Mesodermal cell (in vitro differentiated cells): ENCODE measurements at regions not wholly inside any gene's neighbourhood (a gene's known extent, or its start where the extent isn't known, plus 50 kb on each side); places are given as distances from the start of the nearest gene placed in this dataset.

Source experiments
- H3K27ac ChIP-seq: 2 replicates; pipeline ENCODE4 v1.7.0; 2013; ENCODE audit warnings: mild to moderate bottlenecking, low read depth, low read length, moderate library complexity; ENCODE audit not compliant: severe bottlenecking
- H3K36me3 ChIP-seq: 2 replicates; pipeline ENCODE4 v1.7.1; 2013; ENCODE audit warnings: mild to moderate bottlenecking, low read length, moderate library complexity; ENCODE audit not compliant: control insufficient read depth, insufficient read depth
- H3K4me1 ChIP-seq: one replicate; pipeline ENCODE4 v1.7.1; 2013; ENCODE audit warnings: mild to moderate bottlenecking, low read length; ENCODE audit not compliant: insufficient read depth, control insufficient read depth, poor library complexity, severe bottlenecking
- H3K4me3 ChIP-seq: 2 replicates; pipeline ENCODE4 v1.7.0; 2013; ENCODE audit warnings: low read length, control low read depth, mild to moderate bottlenecking; ENCODE audit not compliant: insufficient read depth, poor library complexity, severe bottlenecking; ENCODE audit errors: extremely low read depth
- H3K9me3 ChIP-seq: 2 replicates; pipeline ENCODE4 v1.7.1; 2013; ENCODE audit warnings: mild to moderate bottlenecking, low read length, moderate library complexity; ENCODE audit not compliant: control insufficient read depth
- WGBS, 2 experiments: methylation state at CpG; one replicate each; pipeline ENCODE4 v1.1.5; 2013; ENCODE audit warnings: missing lambda C conversion rate in 2 of 2; ENCODE audit not compliant: insufficient coverage in 2 of 2; 5-methylcytosine and 5-hydroxymethylcytosine counted together

- H3K36me3 ChIP-seq, result no peaks in the 10 kb centered on the region
- no peak overlapping the region for H3K4me3 ChIP-seq
- WGBS, 2 experiments, result 81 to 92% methylated on average over 2 to 4 of the region's 4 CpGs
- no peak overlapping the region for H3K27ac ChIP-seq
- no peaks in the 10 kb centered on the region for H3K4me1 ChIP-seq
- H3K9me3 ChIP-seq, result no peaks in the 10 kb centered on the region
Observed at GRCh38 chr12:125271892-125272291, 206.7 kb downstream of the AACS start.

- no peaks in the 10 kb centered on the region for H3K4me1 ChIP-seq
- no peak overlapping the region for H3K27ac ChIP-seq
- 89 to 90% methylated on average over 7 to 11 of the region's 14 CpGs for WGBS, 2 experiments
Observed at GRCh38 chr12:125272383-125272933, 207.2 kb downstream of the AACS start.

DNA sequence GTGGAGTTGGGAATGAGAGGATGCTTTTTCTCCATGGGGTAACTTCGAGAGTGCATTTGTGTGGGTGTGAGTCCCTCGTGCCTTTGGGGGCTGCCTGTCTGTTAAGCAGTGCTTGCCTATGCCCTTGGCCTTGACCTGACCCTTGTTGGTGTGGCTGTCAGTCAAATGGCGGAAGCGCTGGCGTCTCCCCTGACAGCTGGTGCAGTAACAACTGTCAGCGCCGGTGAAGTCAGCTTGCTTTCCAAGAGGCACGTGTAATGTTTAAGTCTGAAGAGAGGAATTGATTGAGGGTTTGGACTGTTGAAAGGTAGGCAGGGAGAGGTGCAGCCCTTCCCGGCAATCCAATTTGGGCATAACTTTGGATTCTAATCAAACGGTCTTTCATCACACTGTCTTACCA, 211.3 kb downstream of the AACS start:
- WGBS, 2 experiments, result 88 to 92% methylated on average over 8 to 9 of the region's 10 CpGs
- H3K4me1 ChIP-seq, result no peaks in the 10 kb centered on the region
- H3K9me3 ChIP-seq, result no peaks in the 10 kb centered on the region
- no peaks in the 10 kb centered on the region for H3K36me3 ChIP-seq
- H3K27ac ChIP-seq, result no peak overlapping the region
- no peak overlapping the region for H3K4me3 ChIP-seq

More at GRCh38 chr12:125272383-125272933, 207.2 kb downstream of the AACS start:
- no peaks in the 10 kb centered on the region for H3K9me3 ChIP-seq
- no peak overlapping the region for H3K4me3 ChIP-seq
- H3K36me3 ChIP-seq, result no peaks in the 10 kb centered on the region

GRCh38 chr12:125280482-125281377, 215.5 kb downstream of the AACS start:
- H3K36me3 ChIP-seq, result no peaks in the 10 kb centered on the region
- H3K4me3 ChIP-seq, result no peak overlapping the region
- 6 to 27% methylated on average over 10 to 15 of the region's 20 CpGs for WGBS, 2 experiments
- no peaks in the 10 kb centered on the region for H3K4me1 ChIP-seq
- H3K9me3 ChIP-seq, result no peaks in the 10 kb centered on the region
- H3K27ac ChIP-seq, result no peak overlapping the region

- Histone ChIP-seq H3K4me1 (no peaks in the 10 kb centered on the region), H3K4me3 (no peak overlapping the region), H3K36me3 (no peaks in the 10 kb centered on the region), H3K9me3 (no peaks in the 10 kb centered on the region), H3K27ac (no peak overlapping the region)
- WGBS, 2 experiments, result 98 to 100% methylated on average over 3 to 6 of the region's 7 CpGs
Observed at GRCh38 chr12:125282921-125283320, 217.7 kb downstream of the AACS start.

- Histone ChIP-seq H3K4me3 (no peak overlapping the region), H3K27ac (no peak overlapping the region), H3K4me1 (no peaks in the 10 kb centered on the region), H3K36me3 (no peaks in the 10 kb centered on the region), H3K9me3 (no peaks in the 10 kb centered on the region)
- WGBS, 2 experiments, result 88 to 96% methylated on average over 3 to 7 of the region's 9 CpGs
Observed at GRCh38 chr12:125283521-125283920, 218.3 kb downstream of the AACS start.

GRCh38 chr12:125284087-125284486, 218.9 kb downstream of the AACS start:
- no peaks in the 10 kb centered on the region for H3K9me3 ChIP-seq
- H3K27ac ChIP-seq, result no peak overlapping the region
- no peaks in the 10 kb centered on the region for H3K4me1 ChIP-seq
- no peak overlapping the region for H3K4me3 ChIP-seq
- no peaks in the 10 kb centered on the region for H3K36me3 ChIP-seq
- WGBS, 2 experiments, result 98 to 100% methylated on average over 3 to 5 of the region's 5 CpGs

DNA sequence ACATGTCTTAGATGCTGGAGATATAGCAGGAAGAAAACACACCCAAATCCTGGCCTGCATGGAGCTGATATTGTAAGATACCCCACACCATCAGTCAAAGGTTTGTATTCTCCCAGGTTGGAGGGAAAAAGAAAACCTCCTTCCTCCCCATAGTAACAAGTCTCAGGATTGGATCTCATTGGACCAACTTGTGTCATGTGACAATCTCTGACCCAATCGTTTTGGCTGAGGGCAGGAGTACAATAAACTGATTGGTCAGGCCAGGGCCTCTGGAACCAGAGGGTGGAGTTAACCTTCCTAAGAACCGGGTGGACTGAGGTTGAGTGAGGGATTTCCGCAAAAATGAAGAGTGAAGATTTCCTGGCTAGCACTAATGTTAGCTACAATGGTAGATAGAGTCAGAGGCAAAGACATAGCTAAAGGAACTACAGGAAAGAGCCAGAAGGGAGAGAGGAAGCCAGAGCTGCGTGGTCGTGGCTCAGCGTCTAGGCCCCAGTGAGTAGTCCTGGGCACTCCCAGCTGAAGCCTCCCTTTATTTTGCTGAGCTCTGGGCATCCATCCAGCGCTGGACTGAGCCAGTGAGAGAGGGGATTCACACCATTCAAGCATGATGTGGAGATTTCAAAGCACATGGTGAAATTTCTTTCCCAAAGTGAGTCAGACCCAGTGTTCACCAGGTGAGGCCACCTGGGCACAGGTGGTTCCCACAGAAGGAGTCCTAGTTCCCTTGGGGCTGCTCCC, 219.9 kb downstream of the AACS start:
- Histone ChIP-seq H3K27ac (no peak overlapping the region), H3K36me3 (no peaks in the 10 kb centered on the region), H3K4me3 (no peak overlapping the region), H3K4me1 (no peaks in the 10 kb centered on the region), H3K9me3 (no peaks in the 10 kb centered on the region)
- 93 to 94% methylated on average over 4 to 7 of the region's 7 CpGs for WGBS, 2 experiments

GRCh38 chr12:125286005-125286727, 220.9 kb downstream of the AACS start:
- Histone ChIP-seq H3K9me3 (no peaks in the 10 kb centered on the region), H3K4me1 (no peaks in the 10 kb centered on the region), H3K36me3 (no peaks in the 10 kb centered on the region), H3K27ac (no peak overlapping the region), H3K4me3 (no peak overlapping the region)
- WGBS, 2 experiments, result 86 to 100% methylated on average over 2 to 5 of the region's 7 CpGs

GRCh38 chr12:125287155-125287847, 222.1 kb downstream of the AACS start:
- H3K36me3 ChIP-seq, result no peaks in the 10 kb centered on the region
- no peak overlapping the region for H3K4me3 ChIP-seq
- H3K27ac ChIP-seq, result no peak overlapping the region
- no peaks in the 10 kb centered on the region for H3K4me1 ChIP-seq
- no peaks in the 10 kb centered on the region for H3K9me3 ChIP-seq
- 82 to 89% methylated on average over 2 to 3 of the region's 5 CpGs for WGBS, 2 experiments
